T-helper 1 cell treated with Interleukin-12 subunit alpha and Interleukin-12 subunit beta and Interleukin-4 antibody, amounts not matched to agents 30 μg/mL and 1 μg/mL, for 36 hours (primary cell): ENCODE measurements at regions not wholly inside any gene's neighbourhood (a gene's known extent, or its start where the extent isn't known, plus 50 kb on each side); places are given as distances from the start of the nearest gene placed in this dataset.

Experiments
- H3K27ac Mint-ChIP-seq: one replicate; pipeline ENCODE4 v1.8.0; 2021; ENCODE audit warnings: mild to moderate bottlenecking, mixed read lengths
- H3K27me3 Mint-ChIP-seq: one replicate; pipeline ENCODE4 v1.8.0; 2021; ENCODE audit warnings: low read depth, mixed read lengths
- H3K36me3 Mint-ChIP-seq: one replicate; pipeline ENCODE4 v1.8.0; 2021; ENCODE audit warnings: low read depth, mixed read lengths
- H3K4me1 Mint-ChIP-seq: one replicate; pipeline ENCODE4 v1.8.0; 2021; ENCODE audit warnings: low read depth, mixed read lengths
- H3K4me3 Mint-ChIP-seq: one replicate; pipeline ENCODE4 v1.8.0; 2021; ENCODE audit warnings: mild to moderate bottlenecking, moderate library complexity, mixed read lengths
- H3K9me3 Mint-ChIP-seq: one replicate; pipeline ENCODE4 v1.8.0; 2021; ENCODE audit warnings: mixed read lengths

GRCh38 chr5:72628771-72629371, 121.7 kb upstream of the ZNF366 start:
- Mint-ChIP-seq H3K36me3 (no peaks in the 10 kb centered on the region), H3K27me3 (no peaks in the 10 kb centered on the region), H3K27ac (no peak overlapping the region), H3K4me3 (no peak overlapping the region), H3K9me3 (no peaks in the 10 kb centered on the region), H3K4me1 (no peaks in the 10 kb centered on the region)

GRCh38 chr5:72625332-72625731, 118.1 kb upstream of the ZNF366 start:
- Mint-ChIP-seq H3K27ac (no peak overlapping the region), H3K4me1 (no peaks in the 10 kb centered on the region), H3K27me3 (no peaks in the 10 kb centered on the region), H3K9me3 (no peaks in the 10 kb centered on the region), H3K36me3 (no peaks in the 10 kb centered on the region), H3K4me3 (no peak overlapping the region)

GRCh38 chr5:72624641-72625236, 117.5 kb upstream of the ZNF366 start:
- Mint-ChIP-seq H3K27ac (no peak overlapping the region), H3K4me3 (no peak overlapping the region), H3K9me3 (no peaks in the 10 kb centered on the region), H3K36me3 (no peaks in the 10 kb centered on the region), H3K27me3 (peaks cover under 1% of the 10 kb centered on the region), H3K4me1 (no peaks in the 10 kb centered on the region)

GRCh38 chr5:72623936-72624335, 116.7 kb upstream of the ZNF366 start:
- no peak overlapping the region for H3K4me3 Mint-ChIP-seq
- H3K27ac Mint-ChIP-seq, result no peak overlapping the region
- H3K9me3 Mint-ChIP-seq, result no peaks in the 10 kb centered on the region
- no peaks in the 10 kb centered on the region for H3K4me1 Mint-ChIP-seq
- H3K36me3 Mint-ChIP-seq, result no peaks in the 10 kb centered on the region
- H3K27me3 Mint-ChIP-seq, result peaks cover 5% of the 10 kb centered on the region

GRCh38 chr5:72623323-72623722, 116.1 kb upstream of the ZNF366 start:
- Mint-ChIP-seq H3K4me3 (no peak overlapping the region), H3K27me3 (peaks cover 5% of the 10 kb centered on the region), H3K36me3 (no peaks in the 10 kb centered on the region), H3K9me3 (no peaks in the 10 kb centered on the region), H3K27ac (no peak overlapping the region), H3K4me1 (no peaks in the 10 kb centered on the region)

- H3K27me3 Mint-ChIP-seq, result peaks cover 10% of the 10 kb centered on the region
- H3K4me3 Mint-ChIP-seq, result no peak overlapping the region
- no peaks in the 10 kb centered on the region for H3K4me1 Mint-ChIP-seq
- no peaks in the 10 kb centered on the region for H3K36me3 Mint-ChIP-seq
- no peak overlapping the region for H3K27ac Mint-ChIP-seq
- no peaks in the 10 kb centered on the region for H3K9me3 Mint-ChIP-seq
Measured at GRCh38 chr5:72622170-72622760, 115.1 kb upstream of the ZNF366 start.

- no peaks in the 10 kb centered on the region for H3K4me1 Mint-ChIP-seq
- no peak overlapping the region for H3K27ac Mint-ChIP-seq
- no peaks in the 10 kb centered on the region for H3K36me3 Mint-ChIP-seq
- no peak overlapping the region for H3K4me3 Mint-ChIP-seq
- no peaks in the 10 kb centered on the region for H3K9me3 Mint-ChIP-seq
- H3K27me3 Mint-ChIP-seq, result peaks cover 10% of the 10 kb centered on the region
Measured at GRCh38 chr5:72621576-72621975, 114.4 kb upstream of the ZNF366 start.

- no peak overlapping the region for H3K4me3 Mint-ChIP-seq
- H3K27me3 Mint-ChIP-seq, result peaks cover 10% of the 10 kb centered on the region
- H3K36me3 Mint-ChIP-seq, result no peaks in the 10 kb centered on the region
- H3K4me1 Mint-ChIP-seq, result no peaks in the 10 kb centered on the region
- no peaks in the 10 kb centered on the region for H3K9me3 Mint-ChIP-seq
- no peak overlapping the region for H3K27ac Mint-ChIP-seq
Measured at GRCh38 chr5:72619677-72620076, 112.5 kb upstream of the ZNF366 start.

GRCh38 chr5:72619251-72619650, 112.0 kb upstream of the ZNF366 start:
- H3K9me3 Mint-ChIP-seq, result no peaks in the 10 kb centered on the region
- H3K4me1 Mint-ChIP-seq, result no peaks in the 10 kb centered on the region
- no peak overlapping the region for H3K4me3 Mint-ChIP-seq
- H3K27ac Mint-ChIP-seq, result no peak overlapping the region
- H3K27me3 Mint-ChIP-seq, result peaks cover 10% of the 10 kb centered on the region
- no peaks in the 10 kb centered on the region for H3K36me3 Mint-ChIP-seq

- Mint-ChIP-seq H3K36me3 (no peaks in the 10 kb centered on the region), H3K27me3 (peaks cover 10% of the 10 kb centered on the region), H3K4me3 (no peak overlapping the region)
Measured at GRCh38 chr5:72618708-72619107, 111.5 kb upstream of the ZNF366 start.

GRCh38 chr5:72615061-72615460, 107.9 kb upstream of the ZNF366 start:
- Mint-ChIP-seq H3K36me3 (no peaks in the 10 kb centered on the region), H3K27me3 (peaks cover 27% of the 10 kb centered on the region), H3K27ac (no peak overlapping the region)

More at GRCh38 chr5:72618708-72619107, 111.5 kb upstream of the ZNF366 start:
- Mint-ChIP-seq H3K9me3 (no peaks in the 10 kb centered on the region), H3K4me1 (no peaks in the 10 kb centered on the region), H3K27ac (no peak overlapping the region)

GRCh38 chr5:72613515-72613914, 106.3 kb upstream of the ZNF366 start:
- H3K27ac Mint-ChIP-seq, result no peak overlapping the region
- H3K4me3 Mint-ChIP-seq, result no peak overlapping the region
- H3K27me3 Mint-ChIP-seq, result peaks cover 22% of the 10 kb centered on the region
- no peaks in the 10 kb centered on the region for H3K4me1 Mint-ChIP-seq
- no peaks in the 10 kb centered on the region for H3K9me3 Mint-ChIP-seq
- no peaks in the 10 kb centered on the region for H3K36me3 Mint-ChIP-seq

More at GRCh38 chr5:72615061-72615460, 107.9 kb upstream of the ZNF366 start:
- Mint-ChIP-seq H3K9me3 (no peaks in the 10 kb centered on the region), H3K4me1 (no peaks in the 10 kb centered on the region), H3K4me3 (no peak overlapping the region)

- H3K4me3 Mint-ChIP-seq, result no peak overlapping the region
- H3K27me3 Mint-ChIP-seq, result peaks cover 17% of the 10 kb centered on the region
- no peaks in the 10 kb centered on the region for H3K4me1 Mint-ChIP-seq
Measured at GRCh38 chr5:72612810-72613209, 105.6 kb upstream of the ZNF366 start.

GRCh38 chr5:72611118-72611730, 104.0 kb upstream of the ZNF366 start:
- Mint-ChIP-seq H3K27ac (no peak overlapping the region), H3K4me3 (no peak overlapping the region), H3K4me1 (no peaks in the 10 kb centered on the region), H3K9me3 (no peaks in the 10 kb centered on the region), H3K36me3 (no peaks in the 10 kb centered on the region), H3K27me3 (peaks cover 20% of the 10 kb centered on the region)

More at GRCh38 chr5:72612810-72613209, 105.6 kb upstream of the ZNF366 start:
- Mint-ChIP-seq H3K9me3 (no peaks in the 10 kb centered on the region), H3K27ac (no peak overlapping the region), H3K36me3 (no peaks in the 10 kb centered on the region)

- H3K27me3 Mint-ChIP-seq, result peaks cover 22% of the 10 kb centered on the region
- H3K4me3 Mint-ChIP-seq, result no peak overlapping the region
- no peaks in the 10 kb centered on the region for H3K36me3 Mint-ChIP-seq
- H3K27ac Mint-ChIP-seq, result no peak overlapping the region
- H3K9me3 Mint-ChIP-seq, result no peaks in the 10 kb centered on the region
- H3K4me1 Mint-ChIP-seq, result no peaks in the 10 kb centered on the region
Measured at GRCh38 chr5:72608926-72609325, 101.7 kb upstream of the ZNF366 start.
